HFF-Myc (cell line): ENCODE measurements at regions not wholly inside any gene's neighbourhood (a gene's known extent, or its start where the extent isn't known, plus 50 kb on each side); places are given as distances from the start of the nearest gene placed in this dataset.

Source experiments
- DNase-seq: peaks from one replicate; pipeline ENCODE4 v3.0.0-alpha.2; 2011; ENCODE audit warnings: low read depth; ENCODE audit errors: extremely low read depth
- H3K4me3 ChIP-seq: replicated peaks from 2 replicates; pipeline ENCODE4 v1.5.1; 2011; ENCODE audit warnings: low read depth, mild to moderate bottlenecking, control low read depth, low read length
- TF ChIP-seq, protein P1 (sequence below): IDR thresholded peaks from 2 replicates; pipeline ENCODE4 v1.5.1; 2012; ENCODE audit warnings: mild to moderate bottlenecking, low read depth, low read length, control low read depth; ENCODE audit errors: missing control alignments

GRCh38 chr16:64590513-64590912 is 531.4 kb downstream of the CDH11 start:
- H3K4me3 ChIP-seq = no peak overlapping the region
- TF ChIP-seq, protein P1, sequence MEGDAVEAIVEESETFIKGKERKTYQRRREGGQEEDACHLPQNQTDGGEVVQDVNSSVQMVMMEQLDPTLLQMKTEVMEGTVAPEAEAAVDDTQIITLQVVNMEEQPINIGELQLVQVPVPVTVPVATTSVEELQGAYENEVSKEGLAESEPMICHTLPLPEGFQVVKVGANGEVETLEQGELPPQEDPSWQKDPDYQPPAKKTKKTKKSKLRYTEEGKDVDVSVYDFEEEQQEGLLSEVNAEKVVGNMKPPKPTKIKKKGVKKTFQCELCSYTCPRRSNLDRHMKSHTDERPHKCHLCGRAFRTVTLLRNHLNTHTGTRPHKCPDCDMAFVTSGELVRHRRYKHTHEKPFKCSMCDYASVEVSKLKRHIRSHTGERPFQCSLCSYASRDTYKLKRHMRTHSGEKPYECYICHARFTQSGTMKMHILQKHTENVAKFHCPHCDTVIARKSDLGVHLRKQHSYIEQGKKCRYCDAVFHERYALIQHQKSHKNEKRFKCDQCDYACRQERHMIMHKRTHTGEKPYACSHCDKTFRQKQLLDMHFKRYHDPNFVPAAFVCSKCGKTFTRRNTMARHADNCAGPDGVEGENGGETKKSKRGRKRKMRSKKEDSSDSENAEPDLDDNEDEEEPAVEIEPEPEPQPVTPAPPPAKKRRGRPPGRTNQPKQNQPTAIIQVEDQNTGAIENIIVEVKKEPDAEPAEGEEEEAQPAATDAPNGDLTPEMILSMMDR = no peak
- no peak for DNase-seq

DNA sequence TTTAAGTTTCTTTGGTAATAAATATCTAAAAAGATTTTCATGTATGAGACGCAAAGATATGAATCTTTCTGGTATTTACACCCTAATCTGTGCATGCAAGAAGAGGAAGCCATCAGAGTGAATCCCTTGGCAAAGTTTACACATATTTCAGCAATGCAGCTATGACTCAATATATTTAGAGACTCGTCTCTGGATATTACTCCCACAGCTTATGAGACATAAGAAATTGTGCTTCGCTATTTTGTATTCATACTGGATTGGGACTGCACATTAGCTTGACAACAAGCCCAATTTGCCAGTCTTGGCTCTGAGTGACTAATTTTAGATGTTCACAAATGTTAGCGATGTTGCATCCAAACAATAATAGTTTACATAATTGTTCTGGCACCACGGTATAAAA is 532.0 kb downstream of the CDH11 start:
- H3K4me3 ChIP-seq = no peak overlapping the region
- no peak for DNase-seq
- TF ChIP-seq, protein P1 = no peak

- no peak overlapping the region for H3K4me3 ChIP-seq
- TF ChIP-seq, protein P1 = no peak
- no peak for DNase-seq
These were observed 535.1 kb downstream of the CDH11 start for GRCh38 chr16:64586781-64587180.

- TF ChIP-seq, protein P1 = no peak
- no peak for DNase-seq
- H3K4me3 ChIP-seq = no peak overlapping the region
These were observed 536.5 kb downstream of the CDH11 start for GRCh38 chr16:64585367-64585766.

GRCh38 chr16:64580558-64580957 is 541.3 kb downstream of the CDH11 start:
- TF ChIP-seq, protein P1 = no peak
- no peak overlapping the region for H3K4me3 ChIP-seq
- DNase-seq = no peak

DNA sequence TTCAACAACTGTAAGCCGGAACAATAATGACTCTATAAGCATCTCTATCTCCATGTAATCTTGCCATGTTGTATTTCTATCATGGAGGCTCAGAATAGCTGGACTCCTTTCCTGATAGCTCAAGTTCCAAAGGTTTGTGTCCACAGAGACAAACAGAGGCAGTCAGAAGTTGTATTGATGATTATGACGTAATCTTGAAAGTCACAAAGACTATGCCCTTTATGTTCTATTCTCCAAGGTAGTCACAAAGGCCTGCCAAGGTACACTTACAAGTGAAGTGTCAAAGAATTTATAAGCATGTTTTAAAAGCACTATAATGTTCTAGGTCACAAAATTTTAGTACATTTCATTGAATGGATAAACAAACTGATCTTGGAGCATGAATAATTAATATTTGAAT is 542.2 kb downstream of the CDH11 start:
- no peak for DNase-seq
- no peak overlapping the region for H3K4me3 ChIP-seq
- TF ChIP-seq, protein P1 = no peak

DNA sequence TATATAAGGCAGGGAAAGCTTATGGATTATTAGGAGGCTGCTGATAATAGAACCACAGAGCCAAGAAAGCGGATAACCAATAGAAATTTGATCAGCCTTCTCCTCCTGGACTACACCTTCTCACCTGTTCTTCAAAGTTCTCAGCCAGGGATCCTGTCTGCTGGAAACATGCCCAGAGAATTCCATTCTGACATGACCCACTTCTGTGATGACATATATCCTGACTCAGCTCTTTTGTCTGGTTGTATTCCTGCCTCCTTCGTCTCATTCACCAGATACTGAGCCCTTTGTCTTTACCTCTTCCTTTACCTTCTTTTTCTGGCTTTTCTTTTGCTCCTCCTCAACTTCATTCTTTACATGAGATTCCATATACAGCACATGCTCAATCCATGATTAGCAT is 576.1 kb downstream of the CDH11 start:
- no peak for DNase-seq
- TF ChIP-seq, protein P1 = no peak
- no peak overlapping the region for H3K4me3 ChIP-seq
